Peyer's patch (tissue), 4 donors: ENCODE measurements at regions not wholly inside any gene's neighbourhood (a gene's known extent, or its start where the extent isn't known, plus 50 kb on each side); places are given as distances from the start of the nearest gene placed in this dataset.

Experiments used
- POLR2A ChIP-seq, 2 donors: fragments of 450-650 bp; IDR thresholded peaks; one replicate each; pipeline ENCODE4 v1.5.1; 2017; ENCODE audit warnings: antibody characterized with exemption in 2 of 2, mild to moderate bottlenecking in 2 of 2, moderate library complexity in 2 of 2
- TF ChIP-seq, protein P1 (sequence below), 6 experiments: fragments of 450-650 bp in 4 of 6; fragments of 200-600 bp in 2 of 6; sonication (generic) in 1 of 6; IDR thresholded peaks; one replicate each; pipeline ENCODE4 v1.5.1; 2017 to 2019; ENCODE audit warnings: antibody characterized with exemption in 6 of 6, mild to moderate bottlenecking in 3 of 6, moderate library complexity in 1 of 6

DNA sequence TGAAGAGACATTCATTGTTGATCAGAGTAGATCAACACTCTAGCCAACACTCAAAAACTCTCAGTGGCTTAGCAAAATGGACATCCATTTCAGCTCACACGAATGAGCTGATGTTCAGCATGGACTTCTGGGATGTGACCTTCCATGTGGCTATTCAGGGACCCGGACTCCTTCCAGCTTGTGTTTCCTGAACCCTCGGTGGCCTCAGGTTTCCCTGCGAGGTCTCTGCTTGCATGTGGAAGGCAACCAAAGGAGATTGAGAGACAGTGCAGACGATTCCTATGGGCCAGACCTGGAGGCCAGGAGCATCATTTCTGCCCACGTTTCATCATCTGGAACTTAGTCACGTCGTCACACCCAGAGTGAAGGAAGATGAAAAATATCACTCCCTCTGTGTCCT is 1137.4 kb downstream of the TBC1D22A start:
- TF ChIP-seq, protein P1, sequence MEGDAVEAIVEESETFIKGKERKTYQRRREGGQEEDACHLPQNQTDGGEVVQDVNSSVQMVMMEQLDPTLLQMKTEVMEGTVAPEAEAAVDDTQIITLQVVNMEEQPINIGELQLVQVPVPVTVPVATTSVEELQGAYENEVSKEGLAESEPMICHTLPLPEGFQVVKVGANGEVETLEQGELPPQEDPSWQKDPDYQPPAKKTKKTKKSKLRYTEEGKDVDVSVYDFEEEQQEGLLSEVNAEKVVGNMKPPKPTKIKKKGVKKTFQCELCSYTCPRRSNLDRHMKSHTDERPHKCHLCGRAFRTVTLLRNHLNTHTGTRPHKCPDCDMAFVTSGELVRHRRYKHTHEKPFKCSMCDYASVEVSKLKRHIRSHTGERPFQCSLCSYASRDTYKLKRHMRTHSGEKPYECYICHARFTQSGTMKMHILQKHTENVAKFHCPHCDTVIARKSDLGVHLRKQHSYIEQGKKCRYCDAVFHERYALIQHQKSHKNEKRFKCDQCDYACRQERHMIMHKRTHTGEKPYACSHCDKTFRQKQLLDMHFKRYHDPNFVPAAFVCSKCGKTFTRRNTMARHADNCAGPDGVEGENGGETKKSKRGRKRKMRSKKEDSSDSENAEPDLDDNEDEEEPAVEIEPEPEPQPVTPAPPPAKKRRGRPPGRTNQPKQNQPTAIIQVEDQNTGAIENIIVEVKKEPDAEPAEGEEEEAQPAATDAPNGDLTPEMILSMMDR (IDR thresholded peaks at IDR 0.05): no peak
- no peak for TF ChIP-seq POLR2A (IDR thresholded peaks at IDR 0.05)
